IPS-18a (cell line): ENCODE measurements at regions not wholly inside any gene's neighbourhood (a gene's known extent, or its start where the extent isn't known, plus 50 kb on each side); places are given as distances from the start of the nearest gene placed in this dataset.

Experiments
- H3K27ac ChIP-seq: one replicate; pipeline ENCODE4 v1.5.1; 2013; ENCODE audit warnings: low read length
- H3K27me3 ChIP-seq: one replicate; pipeline ENCODE4 v1.6.1; 2013; ENCODE audit warnings: mild to moderate bottlenecking, low read length; ENCODE audit not compliant: control insufficient read depth, insufficient read depth
- H3K36me3 ChIP-seq: one replicate; pipeline ENCODE4 v1.6.1; 2013; ENCODE audit warnings: low read depth, low read length; ENCODE audit not compliant: control insufficient read depth
- H3K4me1 ChIP-seq: one replicate; pipeline ENCODE4 v1.6.1; 2013; ENCODE audit warnings: low read depth, low read length; ENCODE audit not compliant: control insufficient read depth
- H3K4me3 ChIP-seq: one replicate; pipeline ENCODE4 v1.5.1; 2013; ENCODE audit warnings: low read length
- H3K9ac ChIP-seq: one replicate; pipeline ENCODE4 v1.6.1; 2013; ENCODE audit warnings: mild to moderate bottlenecking, low read length, moderate library complexity
- H3K9me3 ChIP-seq: one replicate; pipeline ENCODE4 v1.6.1; 2013; ENCODE audit warnings: low read depth, low read length; ENCODE audit not compliant: control insufficient read depth

DNA sequence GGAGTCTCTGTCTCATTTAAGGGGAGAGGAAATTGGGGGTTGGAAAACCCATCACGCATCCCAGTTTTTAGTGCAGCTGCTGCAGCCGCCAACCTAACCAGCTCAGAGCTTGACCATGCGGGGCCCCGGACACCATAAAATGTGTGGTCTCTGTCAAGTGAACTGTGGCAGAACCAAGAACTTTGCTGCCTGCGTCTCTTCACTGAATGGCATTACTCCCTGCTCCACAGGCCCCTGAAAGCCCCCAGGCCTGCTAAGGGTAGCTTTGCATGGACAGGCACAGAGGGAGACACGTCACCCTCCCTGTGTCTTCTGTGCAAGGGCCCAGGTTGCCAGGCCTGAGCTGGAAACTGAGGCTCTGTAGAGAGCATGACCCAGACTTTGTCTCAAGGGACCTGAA is 144.6 kb upstream of the GPR26 start:
- H3K9me3 ChIP-seq = no peaks in the 10 kb centered on the region
- H3K27me3 ChIP-seq = no peaks in the 10 kb centered on the region
- H3K36me3 ChIP-seq = no peaks in the 10 kb centered on the region
- H3K4me3 ChIP-seq = no peak overlapping the region
- no peak overlapping the region for H3K9ac ChIP-seq
- no peak overlapping the region for H3K27ac ChIP-seq
- no peaks in the 10 kb centered on the region for H3K4me1 ChIP-seq

DNA sequence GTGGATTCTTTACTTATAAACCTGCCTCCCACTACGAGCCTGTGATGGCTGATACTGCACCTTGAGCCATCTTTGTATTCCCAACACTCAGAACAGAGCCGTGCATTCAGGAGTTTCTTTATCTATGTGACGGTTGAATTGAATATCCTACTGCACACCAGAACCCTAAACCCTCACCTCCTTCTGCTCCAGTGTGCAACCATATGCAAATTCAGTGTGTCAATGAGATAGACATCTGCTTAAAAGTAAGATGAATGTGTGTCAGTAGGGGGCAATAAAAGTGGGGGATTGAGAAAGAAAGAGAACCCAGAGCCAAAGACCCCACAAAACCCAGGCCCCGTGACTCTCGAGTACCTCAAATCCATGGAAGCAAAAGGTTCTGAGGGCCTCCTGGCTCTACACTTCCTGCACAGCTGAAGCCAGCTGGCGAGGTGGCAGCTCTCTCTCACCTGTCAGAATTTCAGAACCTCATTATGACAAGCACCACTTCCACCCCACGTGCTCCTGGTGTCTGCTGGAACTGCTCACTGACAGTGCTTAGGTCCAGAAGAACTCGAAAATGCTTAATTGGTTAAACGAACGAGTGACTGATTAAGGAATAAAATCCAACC is 143.3 kb upstream of the GPR26 start:
- no peaks in the 10 kb centered on the region for H3K4me1 ChIP-seq
- no peak overlapping the region for H3K9ac ChIP-seq
- no peak overlapping the region for H3K27ac ChIP-seq
- H3K9me3 ChIP-seq = no peaks in the 10 kb centered on the region
- no peak overlapping the region for H3K4me3 ChIP-seq
- H3K27me3 ChIP-seq = no peaks in the 10 kb centered on the region
- H3K36me3 ChIP-seq = no peaks in the 10 kb centered on the region

DNA sequence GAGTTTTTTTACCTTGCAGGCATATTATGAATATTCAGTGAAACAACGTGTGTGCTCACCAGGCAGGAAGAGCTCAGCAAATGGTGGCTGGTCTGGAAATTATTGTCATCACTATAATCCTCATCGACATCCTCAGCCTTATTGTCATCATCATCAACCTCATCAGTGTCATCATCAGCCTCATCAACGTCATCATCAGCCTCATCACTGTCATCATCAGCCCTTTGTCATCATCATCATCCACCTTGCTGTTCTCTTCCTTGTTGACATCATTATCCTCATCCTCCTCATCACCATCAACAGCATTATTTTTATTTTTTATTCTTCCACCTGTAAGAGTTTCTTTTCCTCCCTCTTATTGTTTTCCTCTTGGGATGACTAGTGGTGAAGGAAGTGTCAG is 142.3 kb upstream of the GPR26 start:
- Histone ChIP-seq H3K4me1 (no peaks in the 10 kb centered on the region), H3K4me3 (no peak overlapping the region), H3K36me3 (no peaks in the 10 kb centered on the region), H3K27me3 (no peaks in the 10 kb centered on the region), H3K9me3 (no peaks in the 10 kb centered on the region), H3K27ac (no peak overlapping the region), H3K9ac (no peak overlapping the region)

DNA sequence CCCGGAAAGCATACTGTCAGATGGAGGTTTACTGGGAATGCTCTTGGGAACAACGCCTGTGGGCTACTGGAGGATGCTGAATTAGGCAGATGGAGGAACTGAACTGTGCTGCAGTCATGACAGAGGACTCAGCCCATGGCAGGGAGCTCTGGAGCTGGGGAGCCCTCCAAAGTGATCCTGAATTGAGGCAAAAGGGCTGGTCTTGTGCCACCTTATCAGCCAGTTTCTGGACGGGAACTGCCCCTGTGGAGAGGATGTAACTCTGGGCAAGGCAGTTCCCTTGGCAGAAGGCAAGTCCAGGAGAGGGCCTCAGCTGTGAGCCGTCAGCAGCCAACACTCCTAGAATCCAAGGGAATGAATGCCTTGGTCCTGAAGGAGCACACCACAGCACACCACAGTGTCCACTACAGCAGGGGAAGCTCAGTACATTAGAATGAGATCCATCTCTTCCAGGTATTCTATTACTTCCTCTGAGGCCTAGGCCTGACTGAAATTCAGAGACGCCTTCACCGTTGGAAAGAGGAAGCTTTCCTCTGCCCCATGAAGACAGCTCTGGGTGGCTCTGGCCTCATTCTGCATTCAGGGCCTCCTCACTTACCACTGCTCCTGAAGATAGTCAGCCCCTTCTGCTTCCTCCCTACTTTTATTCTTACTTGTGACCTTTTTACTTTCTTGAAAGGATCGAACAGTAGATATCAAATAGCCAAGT is 139.6 kb upstream of the GPR26 start:
- H3K36me3 ChIP-seq = no peaks in the 10 kb centered on the region
- H3K9ac ChIP-seq = no peak overlapping the region
- no peak overlapping the region for H3K27ac ChIP-seq
- H3K9me3 ChIP-seq = no peaks in the 10 kb centered on the region
- H3K27me3 ChIP-seq = no peaks in the 10 kb centered on the region
- no peaks in the 10 kb centered on the region for H3K4me1 ChIP-seq
- no peak overlapping the region for H3K4me3 ChIP-seq

DNA sequence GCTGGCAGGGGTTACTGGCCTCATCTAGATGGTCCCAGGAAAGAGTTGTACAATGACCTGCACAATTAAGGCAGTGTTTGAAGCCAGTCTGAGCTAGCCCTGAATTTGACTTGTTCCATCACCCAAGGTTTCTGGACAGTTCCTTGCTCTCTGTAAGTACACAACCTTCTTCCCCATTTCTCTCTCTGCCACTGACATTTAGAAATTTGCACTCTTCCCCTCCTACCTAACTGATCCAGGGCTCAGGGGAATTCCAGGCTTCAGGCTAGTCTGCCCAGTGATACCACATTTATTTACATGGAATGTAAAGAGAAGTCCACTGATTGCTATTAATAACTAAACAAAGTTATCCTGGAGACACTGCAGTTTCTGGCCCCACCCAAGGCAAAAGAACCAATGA is 139.0 kb upstream of the GPR26 start:
- Histone ChIP-seq H3K27me3 (no peaks in the 10 kb centered on the region), H3K27ac (no peak overlapping the region), H3K4me3 (no peak overlapping the region), H3K9ac (no peak overlapping the region), H3K9me3 (no peaks in the 10 kb centered on the region), H3K4me1 (no peaks in the 10 kb centered on the region), H3K36me3 (no peaks in the 10 kb centered on the region)

DNA sequence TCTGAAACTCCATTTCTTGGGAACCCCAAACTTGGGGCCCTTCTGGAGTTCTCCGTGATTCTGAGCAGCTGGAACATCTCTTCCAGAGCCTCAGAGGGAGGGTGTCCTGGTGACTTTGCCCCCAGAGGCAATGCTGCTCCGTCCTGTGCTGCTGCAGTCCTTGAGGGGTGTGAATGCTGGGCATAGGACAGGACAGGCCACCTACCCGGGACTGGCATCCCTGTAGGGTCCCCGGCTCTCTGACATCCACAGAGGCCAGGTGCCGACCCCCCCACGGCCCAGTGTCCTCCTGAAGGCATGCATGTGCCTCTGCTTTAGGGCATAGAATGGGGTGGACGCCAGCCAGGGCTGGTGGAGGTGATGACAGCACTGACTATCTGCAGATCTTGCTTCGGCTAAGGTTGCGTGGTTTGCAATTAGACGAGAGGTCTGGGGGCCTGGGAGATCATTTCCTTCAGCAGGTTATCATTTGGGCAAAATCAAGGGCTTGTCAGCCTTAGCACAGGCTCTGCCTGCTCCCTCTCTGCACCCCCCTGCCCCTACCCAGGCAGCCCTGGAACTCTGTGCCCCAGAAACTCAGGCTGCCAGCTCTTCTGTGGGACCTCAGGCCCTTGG is 136.9 kb upstream of the GPR26 start:
- Histone ChIP-seq H3K9me3 (no peaks in the 10 kb centered on the region), H3K4me1 (no peaks in the 10 kb centered on the region), H3K36me3 (no peaks in the 10 kb centered on the region), H3K27ac (no peak overlapping the region), H3K4me3 (no peak overlapping the region), H3K27me3 (no peaks in the 10 kb centered on the region), H3K9ac (no peak overlapping the region)

DNA sequence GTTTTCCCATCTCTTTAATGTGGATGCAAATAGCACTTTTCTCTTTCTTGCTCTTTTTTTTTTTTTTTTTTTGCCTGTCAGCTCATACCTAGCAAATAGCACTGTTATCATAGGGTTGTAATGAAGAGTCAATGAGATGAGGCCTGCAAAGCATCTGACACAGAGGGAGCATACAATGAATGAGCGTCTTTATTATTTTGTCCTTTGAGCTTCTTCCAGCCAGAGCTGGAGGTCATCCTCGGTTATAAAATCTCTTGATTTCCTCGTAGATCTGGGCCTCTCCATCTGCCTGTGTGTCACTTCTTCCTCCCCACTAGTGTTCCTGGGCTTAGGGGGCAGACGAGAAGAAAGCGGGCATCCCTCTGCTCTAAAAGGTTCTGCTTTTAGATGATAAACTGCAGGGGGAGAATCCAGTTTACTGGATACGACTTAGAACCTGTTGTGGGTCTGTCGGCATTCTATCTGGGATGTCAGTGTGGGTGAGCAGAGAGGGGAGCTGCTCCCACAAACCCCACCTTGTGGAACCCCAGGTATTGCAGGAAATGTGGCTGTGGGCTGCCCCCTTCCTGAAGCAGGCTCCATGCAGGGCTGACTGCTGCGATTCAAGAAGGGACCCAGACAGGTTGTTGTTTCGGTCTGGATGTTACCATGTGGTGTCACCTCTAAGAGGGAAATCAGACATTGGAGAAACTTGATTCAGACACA is 135.8 kb upstream of the GPR26 start:
- Histone ChIP-seq H3K9ac (no peak overlapping the region), H3K9me3 (no peaks in the 10 kb centered on the region), H3K36me3 (no peaks in the 10 kb centered on the region), H3K4me3 (no peak overlapping the region), H3K4me1 (no peaks in the 10 kb centered on the region), H3K27me3 (no peaks in the 10 kb centered on the region), H3K27ac (no peak overlapping the region)

DNA sequence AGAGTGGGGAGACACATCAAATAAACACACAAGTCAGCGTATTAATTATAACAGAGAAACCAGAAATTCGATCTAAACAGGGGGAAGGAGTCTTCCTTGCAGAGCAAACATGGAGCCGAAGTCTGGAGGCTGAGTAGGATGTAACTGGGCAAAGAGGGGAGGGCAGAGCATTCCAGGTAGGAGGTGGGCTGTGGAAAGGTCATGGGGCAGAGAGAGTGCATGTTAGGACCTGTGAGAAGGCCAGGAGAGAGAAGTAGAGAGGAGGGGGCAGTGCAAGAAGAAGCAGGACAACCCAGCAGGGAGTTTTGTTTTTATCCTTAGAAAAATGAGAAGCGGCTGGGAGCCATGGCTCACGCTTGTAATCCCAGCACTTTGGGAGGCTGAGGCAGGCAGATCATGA is 130.8 kb upstream of the GPR26 start:
- H3K9me3 ChIP-seq = no peaks in the 10 kb centered on the region
- H3K4me3 ChIP-seq = no peak overlapping the region
- H3K4me1 ChIP-seq = peaks cover 19% of the 10 kb centered on the region
- no peak overlapping the region for H3K27ac ChIP-seq
- no peaks in the 10 kb centered on the region for H3K36me3 ChIP-seq
- no peaks in the 10 kb centered on the region for H3K27me3 ChIP-seq
- H3K9ac ChIP-seq = no peak overlapping the region

DNA sequence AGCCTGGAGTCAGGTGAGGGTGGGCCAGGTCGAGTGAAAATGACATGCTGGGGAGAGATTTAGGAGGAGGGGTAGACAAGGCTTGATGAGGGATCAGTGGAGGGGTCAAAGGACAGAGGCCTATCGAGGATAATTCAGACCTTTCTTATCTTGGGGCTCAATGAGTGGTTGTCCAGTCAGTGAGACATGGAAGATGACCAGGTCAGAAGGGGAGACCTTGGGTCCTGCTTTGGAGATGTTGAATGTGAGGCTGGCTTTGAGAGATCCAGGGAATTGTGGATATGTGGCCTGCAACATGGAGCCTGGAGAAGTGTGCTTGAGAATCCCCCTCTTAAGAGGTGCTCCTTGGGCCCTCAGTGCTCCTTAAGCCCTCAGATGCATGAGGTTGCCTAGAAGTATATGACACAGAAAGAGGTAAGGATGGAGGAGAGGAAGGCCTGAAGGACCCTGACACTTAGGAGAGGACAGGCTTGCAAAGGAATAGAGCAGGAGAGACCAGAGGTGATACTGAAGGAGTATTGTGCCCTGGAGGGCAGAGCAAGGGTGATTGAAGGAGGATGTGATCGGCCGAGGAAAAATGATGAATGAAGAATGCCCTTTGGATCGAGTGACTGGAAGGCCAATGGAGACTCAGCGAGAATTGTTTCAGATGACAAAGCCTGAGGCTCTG is 129.8 kb upstream of the GPR26 start:
- Histone ChIP-seq H3K36me3 (no peaks in the 10 kb centered on the region), H3K4me1 (peaks cover 20% of the 10 kb centered on the region), H3K9me3 (no peaks in the 10 kb centered on the region), H3K27ac (no peak overlapping the region), H3K9ac (no peak overlapping the region), H3K27me3 (no peaks in the 10 kb centered on the region), H3K4me3 (no peak overlapping the region)

DNA sequence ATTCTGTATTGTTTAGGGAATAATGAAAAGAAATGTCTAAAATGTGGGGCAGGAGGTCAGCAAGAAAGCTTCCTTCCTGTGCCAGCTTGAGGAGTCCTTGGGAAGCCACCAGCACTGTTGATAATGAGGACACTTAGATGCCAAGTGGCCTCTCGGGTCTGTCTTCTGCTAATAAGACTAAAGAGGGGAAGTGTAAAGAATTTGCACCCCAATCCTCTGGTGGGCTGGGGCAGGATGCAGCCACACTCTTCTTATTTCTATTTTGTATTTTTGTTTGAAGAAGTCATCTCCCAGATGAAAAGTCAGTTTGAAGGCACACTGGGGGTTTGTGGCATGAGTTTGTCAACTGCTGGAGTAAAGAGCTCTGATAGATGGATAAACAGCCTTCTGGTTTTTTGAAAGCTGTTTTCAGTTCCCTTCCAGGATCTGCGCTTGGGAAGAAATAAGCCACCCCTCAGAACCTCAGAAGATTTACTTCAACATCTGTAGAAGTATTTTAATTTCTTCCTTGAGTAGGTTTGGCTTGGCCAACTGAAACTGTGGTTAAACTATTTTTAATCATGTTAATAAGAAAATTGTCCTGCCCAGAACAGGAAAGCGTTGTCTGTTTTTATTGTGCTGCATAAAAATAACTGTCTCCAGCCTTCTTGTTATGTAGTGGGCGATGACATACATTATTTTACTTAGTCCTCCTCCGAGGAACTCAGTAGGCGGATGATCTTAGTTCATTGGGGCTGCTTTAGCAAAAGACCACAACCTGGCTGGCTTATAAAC is 128.8 kb upstream of the GPR26 start:
- Histone ChIP-seq H3K4me3 (no peak overlapping the region), H3K4me1 (peaks cover 20% of the 10 kb centered on the region), H3K27me3 (no peaks in the 10 kb centered on the region), H3K9ac (no peak overlapping the region), H3K9me3 (no peaks in the 10 kb centered on the region), H3K36me3 (no peaks in the 10 kb centered on the region), H3K27ac (no peak overlapping the region)
